T-cell (primary cell): ENCODE measurements at regions not wholly inside any gene's neighbourhood (a gene's known extent, or its start where the extent isn't known, plus 50 kb on each side); places are given as distances from the start of the nearest gene placed in this dataset.

Source experiments
- ATAC-seq, 4 experiments: fragments of 200-7000 bp in 3 of 4; fragments of 150-1000 bp in 1 of 4; cut with Tn5 transposase; replicated peaks in 1 of 4; 1 replicate in 3 of 4; 2 replicates in 1 of 4; pipeline ENCODE4 v1.10.0; 2021; ENCODE audit warnings: moderate library complexity in 3 of 4, mild to moderate bottlenecking in 2 of 4, moderate number of reproducible peaks in 1 of 4
- CTCF ChIA-PET, 2 donors: fragments of 300-600 bp; sonication (Branson Sonifier 250); formaldehyde crosslinking; loops; one replicate each; lab custom pipeline; 2022; ENCODE audit warnings: antibody characterized with exemption in 2 of 2; lab: Charles Lee
- POLR2A ChIA-PET, 2 donors: fragments of 300-600 bp; sonication (Branson Sonifier 250); formaldehyde crosslinking; loops; one replicate each; lab custom pipeline; 2022; ENCODE audit warnings: antibody characterized with exemption in 2 of 2; lab: Charles Lee
- DNase-seq, 35 experiments: peaks; one replicate each; pipeline versions ENCODE4 v3.0.0 to v3.0.0-alpha.2; 2013 to 2023
- H3K27ac ChIP-seq: one replicate; pipeline ENCODE4 v1.5.1; 2013; ENCODE audit warnings: low read length
- H3K27me3 ChIP-seq, 2 experiments: replicated peaks in 1 of 2; 1 replicate in 1 of 2; 2 replicates in 1 of 2; pipeline versions ENCODE4 v1.6.1 to v1.7.0; 2013; ENCODE audit warnings: low read length in 1 of 2, mixed read lengths in 1 of 2; ENCODE audit not compliant: control insufficient read depth in 2 of 2, insufficient read depth in 2 of 2; ENCODE audit errors: extremely low read depth in 1 of 2
- H3K36me3 ChIP-seq, 2 donors: 1 replicate in 1 of 2; 2 replicates in 1 of 2; pipeline versions ENCODE4 v1.6.1 to v1.7.0; 2013; ENCODE audit warnings: low read length in 1 of 2; ENCODE audit not compliant: control insufficient read depth in 2 of 2, insufficient read depth in 1 of 2; ENCODE audit errors: extremely low read depth in 1 of 2
- H3K4me1 ChIP-seq, 2 experiments: 1 replicate in 1 of 2; 2 replicates in 1 of 2; pipeline versions ENCODE4 v1.6.1 to v1.7.0; 2013; ENCODE audit warnings: low read length in 2 of 2, mixed read lengths in 1 of 2; ENCODE audit not compliant: insufficient read depth in 2 of 2, control insufficient read depth in 1 of 2; ENCODE audit errors: extremely low read depth in 1 of 2
- H3K4me3 ChIP-seq, 2 donors: 1 replicate in 1 of 2; 2 replicates in 1 of 2; pipeline versions ENCODE4 v1.5.1 to v1.7.0; 2013; ENCODE audit warnings: mild to moderate bottlenecking in 2 of 2, low read length in 1 of 2, moderate library complexity in 1 of 2; ENCODE audit not compliant: control insufficient read depth in 1 of 2; ENCODE audit errors: extremely low read depth in 1 of 2
- H3K9me3 ChIP-seq: 2 replicates; pipeline ENCODE4 v1.7.0; 2013
- H3K27ac Mint-ChIP-seq, 2 donors: one replicate each; pipeline ENCODE4 v1.8.0; 2020 to 2021; ENCODE audit warnings: mild to moderate bottlenecking in 2 of 2, mixed read lengths in 2 of 2
- H3K27me3 Mint-ChIP-seq, 2 donors: one replicate each; pipeline ENCODE4 v1.8.0; 2021 to 2022; ENCODE audit warnings: mixed read lengths in 2 of 2
- H3K36me3 Mint-ChIP-seq: one replicate; pipeline ENCODE4 v1.8.0; 2021; ENCODE audit warnings: mixed read lengths
- H3K4me1 Mint-ChIP-seq, 3 donors: one replicate each; pipeline ENCODE4 v1.8.0; 2020 to 2022; ENCODE audit warnings: mixed read lengths in 3 of 3, mild to moderate bottlenecking in 1 of 3
- H3K4me3 Mint-ChIP-seq, 3 donors: one replicate each; pipeline ENCODE4 v1.8.0; 2020 to 2022; ENCODE audit warnings: mild to moderate bottlenecking in 3 of 3, mixed read lengths in 3 of 3, moderate library complexity in 3 of 3
- H3K9me3 Mint-ChIP-seq, 3 donors: one replicate each; pipeline ENCODE4 v1.8.0; 2020 to 2022; ENCODE audit warnings: mixed read lengths in 3 of 3
- WGBS: methylation state at CpG from one replicate; pipeline ENCODE4 v1.1.5; 2013; ENCODE audit warnings: missing lambda C conversion rate; ENCODE audit not compliant: insufficient coverage; 5-methylcytosine and 5-hydroxymethylcytosine counted together

- peaks cover 9 to 15% of the 10 kb centered on the region in 2 donors for H3K27me3 Mint-ChIP-seq
- peaks cover 0 to 9% (median 0%) of the 10 kb centered on the region in 3 donors for H3K9me3 Mint-ChIP-seq
- no peaks in the 10 kb centered on the region for H3K9me3 ChIP-seq
- H3K27ac ChIP-seq, result no peak overlapping the region
- no peaks in the 10 kb centered on the region for H3K36me3 Mint-ChIP-seq
- 83% methylated on average over 3 of the region's 3 CpGs for WGBS
- POLR2A ChIA-PET, result no interaction called here
- H3K36me3 ChIP-seq, result no peaks in the 10 kb centered on the region
- ATAC-seq (no peak), DNase-seq (no peak)
- no peak overlapping the region for H3K4me3 ChIP-seq
- no peak overlapping the region for H3K27ac Mint-ChIP-seq
- H3K27me3 ChIP-seq, result peaks cover 0 to 27% of the 10 kb centered on the region in 2 experiments
- no peaks in the 10 kb centered on the region for H3K4me1 ChIP-seq
- CTCF ChIA-PET, result no interaction called here
- no peak overlapping the region for H3K4me3 Mint-ChIP-seq
- no peaks in the 10 kb centered on the region for H3K4me1 Mint-ChIP-seq
These were observed 127.2 kb upstream of the SOX1 start for GRCh38 chr13:111939666-111940278.

DNA sequence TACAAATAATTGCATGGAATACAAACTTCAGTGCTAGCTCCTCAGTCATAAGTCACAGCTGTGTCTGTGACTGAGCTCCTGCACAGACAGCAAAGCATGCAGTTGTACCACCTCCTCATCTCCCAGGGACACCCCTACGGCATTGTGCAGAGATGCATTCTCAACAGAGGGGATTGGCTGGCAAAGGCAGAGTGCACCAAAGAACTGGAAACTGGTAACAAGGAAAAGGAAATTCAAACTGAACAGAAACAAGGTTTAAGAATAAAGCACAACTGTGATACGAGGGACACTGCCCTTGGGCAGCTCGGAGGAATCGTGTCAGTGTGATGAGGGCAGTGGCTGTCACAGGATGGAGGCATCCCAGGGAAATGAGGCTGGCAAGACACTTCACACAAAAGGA is 126.1 kb upstream of the SOX1 start:
- H3K36me3 ChIP-seq, result no peaks in the 10 kb centered on the region
- H3K27ac ChIP-seq, result no peak overlapping the region
- no peaks in the 10 kb centered on the region for H3K4me1 Mint-ChIP-seq
- no peaks in the 10 kb centered on the region for H3K9me3 ChIP-seq
- peaks cover 0 to 9% (median 0%) of the 10 kb centered on the region in 3 donors for H3K9me3 Mint-ChIP-seq
- no peak for ATAC-seq
- ChIA-PET CTCF (no interaction called here), POLR2A (no interaction called here)
- no peak overlapping the region for H3K4me3 ChIP-seq
- no peak overlapping the region for H3K4me3 Mint-ChIP-seq
- no peaks in the 10 kb centered on the region for H3K36me3 Mint-ChIP-seq
- peaks cover 12 to 16% of the 10 kb centered on the region in 2 donors for H3K27me3 Mint-ChIP-seq
- no peak for DNase-seq
- H3K4me1 ChIP-seq, result no peaks in the 10 kb centered on the region
- peaks cover 0 to 28% of the 10 kb centered on the region in 2 experiments for H3K27me3 ChIP-seq
- 82% methylated on average over 4 of the region's 4 CpGs for WGBS
- no peak overlapping the region for H3K27ac Mint-ChIP-seq

GRCh38 chr13:111941845-111942447 is 125.0 kb upstream of the SOX1 start:
- H3K4me3 ChIP-seq, result no peak overlapping the region
- no peaks in the 10 kb centered on the region for H3K9me3 ChIP-seq
- WGBS, result 92% methylated on average over 4 of the region's 8 CpGs
- Mint-ChIP-seq H3K36me3 (no peaks in the 10 kb centered on the region), H3K4me1 (no peaks in the 10 kb centered on the region), H3K27ac (no peak overlapping the region), H3K27me3 (peaks cover 12 to 13% of the 10 kb centered on the region in 2 donors), H3K9me3 (peaks cover 0 to 9% (median 0%) of the 10 kb centered on the region in 3 donors), H3K4me3 (no peak overlapping the region)
- H3K27ac ChIP-seq, result no peak overlapping the region
- no peaks in the 10 kb centered on the region for H3K36me3 ChIP-seq
- ChIA-PET POLR2A (no interaction called here), CTCF (no interaction called here)
- H3K27me3 ChIP-seq, result peaks cover 0 to 22% of the 10 kb centered on the region in 2 experiments
- no peak for DNase-seq
- no peaks in the 10 kb centered on the region for H3K4me1 ChIP-seq
- no peak for ATAC-seq

DNA sequence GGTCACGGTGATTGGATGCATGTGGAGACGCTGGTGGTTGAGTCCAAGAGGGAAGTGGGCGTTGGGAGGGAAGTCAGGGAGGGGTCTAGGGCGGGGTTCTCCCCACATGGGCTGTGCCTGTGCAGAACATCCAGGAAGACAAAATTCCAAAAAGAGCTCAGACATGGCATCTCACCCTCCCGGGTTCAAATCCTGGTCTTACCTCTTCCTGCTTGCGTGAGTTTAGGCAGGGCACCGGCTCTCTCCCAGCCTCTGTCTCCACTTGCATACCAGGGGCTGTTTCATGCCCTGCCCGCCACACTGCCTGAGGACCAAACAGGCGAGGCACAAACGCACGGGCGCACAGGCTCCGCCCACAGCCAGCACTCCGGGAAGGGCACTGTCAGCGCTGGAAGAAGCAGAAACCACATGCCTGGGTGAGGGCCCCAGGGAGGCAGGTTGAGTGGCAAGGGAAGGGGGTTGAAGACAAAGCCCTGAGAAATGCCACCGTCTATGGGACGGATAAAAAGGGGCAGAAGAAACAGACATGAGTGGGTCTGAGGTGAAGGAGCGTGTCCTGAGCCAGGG is 123.6 kb upstream of the SOX1 start:
- peaks cover 8 to 12% of the 10 kb centered on the region in 2 donors for H3K27me3 Mint-ChIP-seq
- Histone ChIP-seq H3K27me3 (peaks cover 0 to 23% of the 10 kb centered on the region in 2 experiments), H3K27ac (no peak overlapping the region), H3K4me1 (no peaks in the 10 kb centered on the region), H3K36me3 (no peaks in the 10 kb centered on the region), H3K9me3 (no peaks in the 10 kb centered on the region), H3K4me3 (no peak overlapping the region)
- DNase-seq (no peak), ATAC-seq (no peak)
- no peaks in the 10 kb centered on the region for H3K4me1 Mint-ChIP-seq
- H3K36me3 Mint-ChIP-seq, result no peaks in the 10 kb centered on the region
- ChIA-PET CTCF (no interaction called here), POLR2A (no interaction called here)
- H3K9me3 Mint-ChIP-seq, result peaks cover 0 to 3% (median 0%) of the 10 kb centered on the region in 3 donors
- WGBS, result 80% methylated on average over 13 of the region's 18 CpGs
- no peak overlapping the region for H3K27ac Mint-ChIP-seq
- no peak overlapping the region for H3K4me3 Mint-ChIP-seq

GRCh38 chr13:111944171-111944583 is 122.8 kb upstream of the SOX1 start:
- Histone ChIP-seq H3K36me3 (no peaks in the 10 kb centered on the region), H3K27me3 (peaks cover 0 to 20% of the 10 kb centered on the region in 2 experiments), H3K9me3 (no peaks in the 10 kb centered on the region), H3K27ac (no peak overlapping the region), H3K4me1 (no peaks in the 10 kb centered on the region), H3K4me3 (no peak overlapping the region)
- ChIA-PET POLR2A (no interaction called here), CTCF (no interaction called here)
- peaks cover 8 to 12% of the 10 kb centered on the region in 2 donors for H3K27me3 Mint-ChIP-seq
- no peaks in the 10 kb centered on the region for H3K4me1 Mint-ChIP-seq
- 89% methylated on average over 14 of the region's 16 CpGs for WGBS
- H3K4me3 Mint-ChIP-seq, result no peak overlapping the region
- no peak for DNase-seq
- no peak overlapping the region for H3K27ac Mint-ChIP-seq
- H3K9me3 Mint-ChIP-seq, result peaks cover 0 to 3% (median 0%) of the 10 kb centered on the region in 3 donors
- H3K36me3 Mint-ChIP-seq, result no peaks in the 10 kb centered on the region
- ATAC-seq, result no peak

DNA sequence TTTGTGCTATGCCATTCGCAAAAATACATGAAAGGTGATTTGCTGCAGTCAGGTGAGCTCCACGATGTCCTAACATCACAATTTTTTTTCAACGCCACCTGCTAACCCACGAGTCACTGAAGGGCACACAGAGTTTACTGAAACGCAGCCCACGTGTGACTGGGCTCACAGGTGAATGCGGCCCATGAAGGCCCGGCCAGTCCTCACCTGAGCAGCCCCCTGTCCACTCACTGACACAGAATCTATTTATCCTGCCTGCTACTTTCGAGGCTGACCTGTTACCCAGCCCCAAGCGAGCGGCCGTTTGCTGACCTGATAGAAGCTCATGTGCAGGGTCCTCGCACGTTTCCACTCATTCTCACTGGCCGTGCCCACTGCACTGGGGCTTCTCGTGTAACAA is 121.9 kb upstream of the SOX1 start:
- ChIA-PET CTCF (no interaction called here), POLR2A (no interaction called here)
- ATAC-seq (no peak), DNase-seq (no peak)
- H3K36me3 ChIP-seq, result no peaks in the 10 kb centered on the region
- H3K4me1 ChIP-seq, result no peaks in the 10 kb centered on the region
- peaks cover 0 to 18% of the 10 kb centered on the region in 2 experiments for H3K27me3 ChIP-seq
- no peaks in the 10 kb centered on the region for H3K9me3 ChIP-seq
- H3K36me3 Mint-ChIP-seq, result no peaks in the 10 kb centered on the region
- H3K27me3 Mint-ChIP-seq, result peaks cover 5 to 9% of the 10 kb centered on the region in 2 donors
- H3K4me3 ChIP-seq, result no peak overlapping the region
- H3K4me1 Mint-ChIP-seq, result no peaks in the 10 kb centered on the region
- 77% methylated on average over 16 of the region's 16 CpGs for WGBS
- H3K27ac Mint-ChIP-seq, result no peak overlapping the region
- no peak overlapping the region for H3K4me3 Mint-ChIP-seq
- no peak overlapping the region for H3K27ac ChIP-seq
- peaks cover 0 to under 1% (median 0%) of the 10 kb centered on the region in 3 donors for H3K9me3 Mint-ChIP-seq
